ENCODE measurements at regions not wholly inside any gene's neighbourhood (a gene's known extent, or its start where the extent isn't known, plus 50 kb on each side); places are given as distances from the start of the nearest gene placed in this dataset.

GRCh38 chr17:6908807-6909206 is 77.3 kb upstream of the TEKT1 start:
- H3K4me3 ChIP-seq, result no peak overlapping the region

GRCh38 chr17:6910987-6911603 is 79.6 kb upstream of the TEKT1 start:
- intact Hi-C loops (cut with DNase I), result loop anchor here (5.0 kb wide), 2 partner anchors 96 to 111 kb away; partner anchors contain the start of gene BCL6B (in 1 of the 2)
- TF ChIP-seq POLR2A (IDR thresholded peaks at IDR 0.05) (no peak), CTCF (IDR thresholded peaks at IDR 0.05) (peak; percentile 11 to 61 (median 44))
- H3K9me3 ChIP-seq (replicated peaks in 1 of 3), result no peaks in the 10 kb centered on the region
- no peaks in the 10 kb centered on the region for H3K27me3 ChIP-seq
- no peak overlapping the region for H3K27ac ChIP-seq
- WGBS, 4 donors, result 3 to 11% (median 6%) methylated on average over 2 of the region's 2 CpGs
- H3K36me3 ChIP-seq (replicated peaks in 1 of 2), result no peaks in the 10 kb centered on the region
- no peak for DNase-seq
- peaks cover 0 to 5% of the 10 kb centered on the region in 2 donors for H3K4me1 ChIP-seq (replicated peaks in 1 of 2)
- no peak overlapping the region for H3K4me3 ChIP-seq

More at GRCh38 chr17:6908807-6909206, 77.3 kb upstream of the TEKT1 start:
- DNase-seq, result no peak
- Histone ChIP-seq H3K9me3 (replicated peaks in 1 of 3) (no peaks in the 10 kb centered on the region), H3K4me1 (replicated peaks in 1 of 2) (no peaks in the 10 kb centered on the region), H3K36me3 (replicated peaks in 1 of 2) (no peaks in the 10 kb centered on the region), H3K27ac (no peak overlapping the region), H3K27me3 (no peaks in the 10 kb centered on the region)
- TF ChIP-seq POLR2A (IDR thresholded peaks at IDR 0.05) (no peak), CTCF (IDR thresholded peaks at IDR 0.05) (no peak)
- intact Hi-C loops (cut with DNase I), result no loop called here
- 88 to 100% (median 90%) methylated on average over 1 to 5 of the region's 5 CpGs for WGBS, 4 donors

- Histone ChIP-seq H3K4me1 (replicated peaks in 1 of 2) (peaks cover 0 to 5% of the 10 kb centered on the region in 2 donors), H3K36me3 (replicated peaks in 1 of 2) (no peaks in the 10 kb centered on the region), H3K27me3 (no peaks in the 10 kb centered on the region), H3K27ac (no peak overlapping the region), H3K9me3 (replicated peaks in 1 of 3) (no peaks in the 10 kb centered on the region), H3K4me3 (no peak overlapping the region)
- intact Hi-C loops (cut with DNase I), result loop anchor here (5.0 kb wide), 2 partner anchors 95 to 110 kb away; partner anchors contain the start of gene BCL6B (in 1 of the 2)
- TF ChIP-seq CTCF (IDR thresholded peaks at IDR 0.05) (no peak), POLR2A (IDR thresholded peaks at IDR 0.05) (no peak)
- 75 to 84% (median 77%) methylated on average over 13 of the region's 13 CpGs for WGBS, 4 donors
- DNase-seq, result no peak
Observed at GRCh38 chr17:6912110-6913051, 80.9 kb upstream of the TEKT1 start.

Measured in adrenal gland (tissue), 9 donors.